ENCODE measurements at regions not wholly inside any gene's neighbourhood (a gene's known extent, or its start where the extent isn't known, plus 50 kb on each side); places are given as distances from the start of the nearest gene placed in this dataset.
"Not testable (repeated sequence)": the region's sequence is repeated elsewhere in the genome, so short reads cannot be mapped to it uniquely, and the experiment has no call there.

GRCh38 chr1:120947114-120947513, 57.5 kb downstream of the PPIAL4A start:
- POLR2A ChIA-PET; H3K4me3 ChIP-seq (ENCODE audit: low read depth in 2 of 2, low read length in 1 of 2); H3K9me3 ChIP-seq; H3K9me2 ChIP-seq; H3K4me2 ChIP-seq; H3K4me1 ChIP-seq (ENCODE audit: control insufficient read depth in 1 of 2, insufficient read depth in 2 of 2, low read depth in 1 of 2, low read length in 1 of 2); H3K36me3 ChIP-seq (replicated peaks in 1 of 2; ENCODE audit: control insufficient read depth in 1 of 2, insufficient read depth in 2 of 2, low read length in 1 of 2); H3F3A ChIP-seq (replicated peaks; ENCODE audit: insufficient read depth); H3K27ac ChIP-seq (ENCODE audit: low read depth in 2 of 2, low read length in 1 of 2); H2AFZ ChIP-seq (ENCODE audit: low read depth); CTCF ChIA-PET; H3K9ac ChIP-seq; H3K27me3 ChIP-seq (ENCODE audit: insufficient read depth); H4K20me1 ChIP-seq (ENCODE audit: insufficient read depth); H3K79me2 ChIP-seq (ENCODE audit: insufficient read depth); DNase-seq: not testable (repeated sequence)
- 42% methylated on average over 3 of the region's 4 CpGs for WGBS (ENCODE audit: low lambda C conversion rate)

GRCh38 chr1:120949724-120950123, 60.2 kb downstream of the PPIAL4A start:
- H3K27me3 ChIP-seq (ENCODE audit: insufficient read depth); DNase-seq; H3K4me3 ChIP-seq (ENCODE audit: low read depth in 2 of 2, low read length in 1 of 2); H3K79me2 ChIP-seq (ENCODE audit: insufficient read depth); H3K36me3 ChIP-seq (replicated peaks in 1 of 2; ENCODE audit: control insufficient read depth in 1 of 2, insufficient read depth in 2 of 2, low read length in 1 of 2); POLR2A ChIA-PET; H2AFZ ChIP-seq (ENCODE audit: low read depth); H3K9me3 ChIP-seq; H3F3A ChIP-seq (replicated peaks; ENCODE audit: insufficient read depth); CTCF ChIA-PET; H3K27ac ChIP-seq (ENCODE audit: low read depth in 2 of 2, low read length in 1 of 2); H3K4me1 ChIP-seq (ENCODE audit: control insufficient read depth in 1 of 2, insufficient read depth in 2 of 2, low read depth in 1 of 2, low read length in 1 of 2); H3K9me2 ChIP-seq; H4K20me1 ChIP-seq (ENCODE audit: insufficient read depth); H3K4me2 ChIP-seq; H3K9ac ChIP-seq: not testable (repeated sequence)
- WGBS (ENCODE audit: low lambda C conversion rate), result 62% methylated on average over 11 of the region's 11 CpGs

GRCh38 chr1:120950633-120951032, 61.1 kb downstream of the PPIAL4A start:
- H3K9me3 ChIP-seq; H3K9ac ChIP-seq; H2AFZ ChIP-seq (ENCODE audit: low read depth); DNase-seq; H3K27me3 ChIP-seq (ENCODE audit: insufficient read depth); H4K20me1 ChIP-seq (ENCODE audit: insufficient read depth); H3K4me1 ChIP-seq (ENCODE audit: control insufficient read depth in 1 of 2, insufficient read depth in 2 of 2, low read depth in 1 of 2, low read length in 1 of 2); H3K36me3 ChIP-seq (replicated peaks in 1 of 2; ENCODE audit: control insufficient read depth in 1 of 2, insufficient read depth in 2 of 2, low read length in 1 of 2); CTCF ChIA-PET; H3K27ac ChIP-seq (ENCODE audit: low read depth in 2 of 2, low read length in 1 of 2); H3K4me2 ChIP-seq; H3K4me3 ChIP-seq (ENCODE audit: low read depth in 2 of 2, low read length in 1 of 2); H3K9me2 ChIP-seq; H3K79me2 ChIP-seq (ENCODE audit: insufficient read depth); H3F3A ChIP-seq (replicated peaks; ENCODE audit: insufficient read depth); POLR2A ChIA-PET: not testable (repeated sequence)
- WGBS (ENCODE audit: low lambda C conversion rate), result 0% methylated on average over 1 of the region's 1 CpG

GRCh38 chr1:120951100-120951499, 61.5 kb downstream of the PPIAL4A start:
- CTCF ChIA-PET; H3K9me3 ChIP-seq; H3K79me2 ChIP-seq (ENCODE audit: insufficient read depth); H3K27me3 ChIP-seq (ENCODE audit: insufficient read depth); POLR2A ChIA-PET; H3F3A ChIP-seq (replicated peaks; ENCODE audit: insufficient read depth); H3K36me3 ChIP-seq (replicated peaks in 1 of 2; ENCODE audit: control insufficient read depth in 1 of 2, insufficient read depth in 2 of 2, low read length in 1 of 2); H2AFZ ChIP-seq (ENCODE audit: low read depth); H3K9me2 ChIP-seq; H3K4me3 ChIP-seq (ENCODE audit: low read depth in 2 of 2, low read length in 1 of 2); H4K20me1 ChIP-seq (ENCODE audit: insufficient read depth); H3K4me1 ChIP-seq (ENCODE audit: control insufficient read depth in 1 of 2, insufficient read depth in 2 of 2, low read depth in 1 of 2, low read length in 1 of 2); H3K4me2 ChIP-seq; H3K9ac ChIP-seq; DNase-seq; H3K27ac ChIP-seq (ENCODE audit: low read depth in 2 of 2, low read length in 1 of 2): not testable (repeated sequence)
- 69% methylated on average over 4 of the region's 4 CpGs for WGBS (ENCODE audit: low lambda C conversion rate)

- H3K4me2 ChIP-seq; POLR2A ChIA-PET; H4K20me1 ChIP-seq (ENCODE audit: insufficient read depth): not testable (repeated sequence)
Measured at GRCh38 chr1:120952207-120952870, 62.8 kb downstream of the PPIAL4A start.

GRCh38 chr1:120952871-120953265, 63.3 kb downstream of the PPIAL4A start:
- CTCF ChIA-PET; POLR2A ChIA-PET; H4K20me1 ChIP-seq (ENCODE audit: insufficient read depth); H3K9ac ChIP-seq; H2AFZ ChIP-seq (ENCODE audit: low read depth); H3K9me3 ChIP-seq; H3K4me1 ChIP-seq (ENCODE audit: control insufficient read depth in 1 of 2, insufficient read depth in 2 of 2, low read depth in 1 of 2, low read length in 1 of 2); H3K36me3 ChIP-seq (replicated peaks in 1 of 2; ENCODE audit: control insufficient read depth in 1 of 2, insufficient read depth in 2 of 2, low read length in 1 of 2); H3K27me3 ChIP-seq (ENCODE audit: insufficient read depth); H3K4me3 ChIP-seq (ENCODE audit: low read depth in 2 of 2, low read length in 1 of 2); H3K4me2 ChIP-seq; H3F3A ChIP-seq (replicated peaks; ENCODE audit: insufficient read depth); H3K79me2 ChIP-seq (ENCODE audit: insufficient read depth); H3K27ac ChIP-seq (ENCODE audit: low read depth in 2 of 2, low read length in 1 of 2); H3K9me2 ChIP-seq: not testable (repeated sequence)
- WGBS (ENCODE audit: low lambda C conversion rate), result 76% methylated on average over 17 of the region's 19 CpGs
- DNase-seq, result peak; percentile 0

More at GRCh38 chr1:120952207-120952870, 62.8 kb downstream of the PPIAL4A start:
- H3K36me3 ChIP-seq (replicated peaks in 1 of 2; ENCODE audit: control insufficient read depth in 1 of 2, insufficient read depth in 2 of 2, low read length in 1 of 2); H3K4me3 ChIP-seq (ENCODE audit: low read depth in 2 of 2, low read length in 1 of 2); CTCF ChIA-PET; H3K9ac ChIP-seq; H3K27me3 ChIP-seq (ENCODE audit: insufficient read depth); H3K4me1 ChIP-seq (ENCODE audit: control insufficient read depth in 1 of 2, insufficient read depth in 2 of 2, low read depth in 1 of 2, low read length in 1 of 2); H3F3A ChIP-seq (replicated peaks; ENCODE audit: insufficient read depth); H3K27ac ChIP-seq (ENCODE audit: low read depth in 2 of 2, low read length in 1 of 2); H3K9me2 ChIP-seq; H2AFZ ChIP-seq (ENCODE audit: low read depth); DNase-seq; H3K9me3 ChIP-seq; H3K79me2 ChIP-seq (ENCODE audit: insufficient read depth): not testable (repeated sequence)
- 62% methylated on average over 9 of the region's 38 CpGs for WGBS (ENCODE audit: low lambda C conversion rate)

Data from SK-N-SH (cell line).